ENCODE measurements at regions not wholly inside any gene's neighbourhood (a gene's known extent, or its start where the extent isn't known, plus 50 kb on each side); places are given as distances from the start of the nearest gene placed in this dataset.

DNA sequence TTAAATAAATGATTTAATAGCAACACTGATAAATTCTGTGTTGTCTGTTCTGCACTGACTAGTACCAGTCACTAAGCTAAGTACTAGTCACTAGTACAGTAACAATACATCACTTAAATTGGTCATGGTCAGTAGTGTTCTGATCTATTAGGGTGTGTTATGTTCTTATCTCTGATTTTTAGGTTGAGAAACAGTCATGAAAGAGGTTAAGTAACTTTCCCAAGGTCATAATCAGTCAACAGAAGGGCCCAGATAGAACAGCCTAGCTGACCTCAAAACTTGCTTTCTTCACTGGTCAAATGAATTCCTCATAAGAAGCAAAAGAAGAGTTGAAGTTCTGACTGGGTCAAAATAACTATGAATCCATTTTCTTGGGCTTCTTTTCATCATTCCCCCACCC, 1492.7 kb downstream of the MAT2B start:
- H3K4me3 ChIP-seq (replicated peaks in 1 of 3): no peak overlapping the region
- H3K9me3 ChIP-seq: no peaks in the 10 kb centered on the region
- H3K36me3 ChIP-seq: no peaks in the 10 kb centered on the region
- intact Hi-C loops (cut with DNase I): no loop called here
- no peak overlapping the region for H3K27ac ChIP-seq
- H3K4me1 ChIP-seq: no peaks in the 10 kb centered on the region
- DNase-seq: no peak
- TF ChIP-seq, protein P1, sequence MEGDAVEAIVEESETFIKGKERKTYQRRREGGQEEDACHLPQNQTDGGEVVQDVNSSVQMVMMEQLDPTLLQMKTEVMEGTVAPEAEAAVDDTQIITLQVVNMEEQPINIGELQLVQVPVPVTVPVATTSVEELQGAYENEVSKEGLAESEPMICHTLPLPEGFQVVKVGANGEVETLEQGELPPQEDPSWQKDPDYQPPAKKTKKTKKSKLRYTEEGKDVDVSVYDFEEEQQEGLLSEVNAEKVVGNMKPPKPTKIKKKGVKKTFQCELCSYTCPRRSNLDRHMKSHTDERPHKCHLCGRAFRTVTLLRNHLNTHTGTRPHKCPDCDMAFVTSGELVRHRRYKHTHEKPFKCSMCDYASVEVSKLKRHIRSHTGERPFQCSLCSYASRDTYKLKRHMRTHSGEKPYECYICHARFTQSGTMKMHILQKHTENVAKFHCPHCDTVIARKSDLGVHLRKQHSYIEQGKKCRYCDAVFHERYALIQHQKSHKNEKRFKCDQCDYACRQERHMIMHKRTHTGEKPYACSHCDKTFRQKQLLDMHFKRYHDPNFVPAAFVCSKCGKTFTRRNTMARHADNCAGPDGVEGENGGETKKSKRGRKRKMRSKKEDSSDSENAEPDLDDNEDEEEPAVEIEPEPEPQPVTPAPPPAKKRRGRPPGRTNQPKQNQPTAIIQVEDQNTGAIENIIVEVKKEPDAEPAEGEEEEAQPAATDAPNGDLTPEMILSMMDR (IDR thresholded peaks at IDR 0.05): no peak
- no peak for TF ChIP-seq POLR2A (IDR thresholded peaks at IDR 0.05)
- H3K27me3 ChIP-seq: no peaks in the 10 kb centered on the region

DNA sequence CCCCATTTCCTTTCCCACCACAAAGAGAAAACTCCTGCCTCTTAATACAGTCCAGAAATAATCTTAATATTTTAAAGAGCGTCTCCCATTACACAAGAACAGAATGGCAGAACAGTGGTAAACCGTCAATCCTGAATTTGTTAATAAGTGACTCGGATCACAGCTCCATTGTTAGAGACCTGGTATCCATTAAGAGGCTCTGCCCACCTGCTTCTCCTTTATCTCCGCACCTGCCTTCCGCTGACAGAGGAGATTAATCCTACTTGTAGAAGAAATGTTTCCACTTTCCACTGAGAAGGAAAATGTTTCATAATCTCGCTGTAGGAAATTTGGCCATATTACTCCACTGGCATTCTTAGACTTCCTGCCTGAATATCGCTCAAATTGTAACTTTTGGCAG, 1493.2 kb downstream of the MAT2B start:
- no peak overlapping the region for H3K27ac ChIP-seq
- no peak overlapping the region for H3K4me3 ChIP-seq (replicated peaks in 1 of 3)
- WGBS, 2 donors: 79 to 83% methylated on average over 7 of the region's 7 CpGs
- H3K4me1 ChIP-seq: no peaks in the 10 kb centered on the region
- intact Hi-C loops (cut with DNase I): no loop called here
- no peaks in the 10 kb centered on the region for H3K27me3 ChIP-seq
- no peaks in the 10 kb centered on the region for H3K9me3 ChIP-seq
- no peak for TF ChIP-seq POLR2A (IDR thresholded peaks at IDR 0.05)
- TF ChIP-seq, protein P1 (IDR thresholded peaks at IDR 0.05): no peak
- no peaks in the 10 kb centered on the region for H3K36me3 ChIP-seq
- no peak for DNase-seq

DNA sequence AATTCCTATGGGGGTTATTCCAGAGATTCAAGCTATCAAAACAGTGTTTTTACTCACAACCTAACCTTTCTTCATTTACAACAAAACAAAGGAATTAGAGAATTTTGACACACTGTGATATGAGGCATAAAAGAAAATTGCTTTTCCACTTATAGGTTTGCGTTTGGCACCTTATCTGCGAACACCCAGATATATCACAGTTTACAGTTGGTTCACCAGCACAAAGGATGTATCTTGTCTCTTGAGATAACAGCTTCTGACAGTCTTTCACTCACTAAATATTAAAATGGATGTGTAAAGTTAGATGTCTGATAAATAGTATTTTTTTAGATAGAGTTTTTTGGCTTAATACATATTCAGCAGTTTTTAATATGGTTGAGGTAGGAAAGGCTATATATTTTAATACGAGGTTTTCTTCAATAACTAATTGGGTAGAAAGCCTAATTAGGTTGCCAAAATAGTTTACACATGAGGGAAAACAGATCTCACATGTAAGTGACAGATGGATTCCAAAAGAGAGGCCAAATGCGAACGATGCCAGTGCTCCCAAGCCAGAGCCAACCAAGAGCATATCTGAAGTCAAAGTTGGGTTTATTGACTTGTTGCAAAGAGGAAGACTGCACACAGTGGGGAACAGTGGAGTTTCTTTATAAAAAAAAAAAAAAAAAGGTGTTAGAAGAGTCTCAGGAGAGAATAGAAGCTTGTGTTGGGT, 1495.2 kb downstream of the MAT2B start:
- Histone ChIP-seq H3K27me3 (no peaks in the 10 kb centered on the region), H3K27ac (no peak overlapping the region), H3K36me3 (no peaks in the 10 kb centered on the region), H3K4me3 (replicated peaks in 1 of 3) (no peak overlapping the region), H3K4me1 (no peaks in the 10 kb centered on the region), H3K9me3 (no peaks in the 10 kb centered on the region)
- no peak for TF ChIP-seq POLR2A (IDR thresholded peaks at IDR 0.05)
- TF ChIP-seq, protein P1 (IDR thresholded peaks at IDR 0.05): no peak
- no peak for DNase-seq
- 80 to 85% methylated on average over 5 of the region's 5 CpGs for WGBS, 2 donors
- intact Hi-C loops (cut with DNase I): no loop called here

DNA sequence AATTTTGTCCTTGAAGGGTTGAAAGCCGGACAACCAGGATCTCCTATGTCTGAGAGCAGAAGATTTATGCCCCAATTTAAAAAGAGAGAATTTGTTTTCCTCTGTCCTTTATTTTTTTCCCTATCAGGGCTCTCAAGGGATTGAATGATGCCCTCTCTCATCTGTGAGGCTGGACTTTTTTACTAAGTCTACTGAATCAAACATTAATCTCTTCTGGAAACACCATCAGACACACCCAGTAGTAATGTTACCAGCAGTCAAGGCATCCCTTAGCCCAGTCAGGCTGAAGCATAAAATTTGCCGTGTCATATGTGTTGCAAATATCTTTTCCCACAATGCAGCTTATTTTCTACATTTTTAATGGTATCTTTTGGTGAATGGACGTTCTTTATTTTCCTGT, 1497.9 kb downstream of the MAT2B start:
- no peak overlapping the region for H3K27ac ChIP-seq
- no peak for DNase-seq
- no peaks in the 10 kb centered on the region for H3K36me3 ChIP-seq
- H3K27me3 ChIP-seq: no peaks in the 10 kb centered on the region
- 77 to 85% methylated on average over 3 of the region's 3 CpGs for WGBS, 2 donors
- no peaks in the 10 kb centered on the region for H3K4me1 ChIP-seq
- H3K9me3 ChIP-seq: no peaks in the 10 kb centered on the region
- H3K4me3 ChIP-seq (replicated peaks in 1 of 3): no peak overlapping the region
- TF ChIP-seq, protein P1 (IDR thresholded peaks at IDR 0.05): no peak
- TF ChIP-seq POLR2A (IDR thresholded peaks at IDR 0.05): no peak
- intact Hi-C loops (cut with DNase I): no loop called here

DNA sequence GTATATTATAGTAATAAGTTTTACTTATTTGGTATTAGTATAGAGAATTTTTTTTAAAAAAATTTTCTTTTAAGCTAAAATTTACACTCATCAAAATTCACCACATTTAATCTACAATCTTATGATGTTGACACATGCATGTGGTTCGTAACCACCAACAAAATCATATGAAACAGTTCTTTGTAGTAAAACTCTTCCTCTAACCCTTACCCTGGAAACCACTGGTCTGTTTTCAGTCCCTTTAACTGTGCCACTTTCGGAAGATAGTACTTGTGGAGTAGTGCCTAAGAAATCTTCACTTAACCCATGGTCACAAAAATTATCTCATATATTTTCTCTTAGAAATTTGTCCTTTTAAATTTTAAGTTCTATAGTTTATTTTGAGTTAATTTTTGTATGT, 1498.8 kb downstream of the MAT2B start:
- DNase-seq: no peak
- 92 to 93% methylated on average over 2 of the region's 2 CpGs for WGBS, 2 donors
- H3K4me1 ChIP-seq: no peaks in the 10 kb centered on the region
- TF ChIP-seq POLR2A (IDR thresholded peaks at IDR 0.05): no peak
- no peaks in the 10 kb centered on the region for H3K9me3 ChIP-seq
- no peaks in the 10 kb centered on the region for H3K36me3 ChIP-seq
- H3K4me3 ChIP-seq (replicated peaks in 1 of 3): no peak overlapping the region
- no peaks in the 10 kb centered on the region for H3K27me3 ChIP-seq
- H3K27ac ChIP-seq: no peak overlapping the region
- intact Hi-C loops (cut with DNase I): no loop called here

Data from thyroid gland (tissue), 4 donors.